CD4-positive, alpha-beta T cell treated with Interferon alpha-2 for 1 hour (primary cell): ENCODE measurements at regions not wholly inside any gene's neighbourhood (a gene's known extent, or its start where the extent isn't known, plus 50 kb on each side); places are given as distances from the start of the nearest gene placed in this dataset.
"Not testable (repeated sequence)": the region's sequence is repeated elsewhere in the genome, so short reads cannot be mapped to it uniquely, and the experiment has no call there.

Source experiments
- DNase-seq, 2 donors: peaks; one replicate each; pipeline ENCODE4 v3.0.0-alpha.2; 2020 to 2022

- DNase-seq: no peak
These were observed 599.0 kb upstream of the TPK1 start for GRCh38 chr7:145434811-145435210.

GRCh38 chr7:145431834-145432233 is 596.0 kb upstream of the TPK1 start:
- no peak for DNase-seq

- not testable (repeated sequence) for DNase-seq
These were observed 582.6 kb upstream of the TPK1 start for GRCh38 chr7:145418481-145418880.

GRCh38 chr7:145411066-145411465 is 575.2 kb upstream of the TPK1 start:
- DNase-seq: no peak

- no peak for DNase-seq
These were observed 562.9 kb upstream of the TPK1 start for GRCh38 chr7:145398758-145399157.

- DNase-seq: no peak
These were observed 558.3 kb upstream of the TPK1 start for GRCh38 chr7:145394126-145394525.

GRCh38 chr7:145382762-145383161 is 546.9 kb upstream of the TPK1 start:
- no peak for DNase-seq

GRCh38 chr7:145378197-145378596 is 542.3 kb upstream of the TPK1 start:
- no peak for DNase-seq

- DNase-seq: no peak
These were observed 524.8 kb upstream of the TPK1 start for GRCh38 chr7:145360511-145361100.

GRCh38 chr7:145350334-145350733 is 514.5 kb upstream of the TPK1 start:
- DNase-seq: no peak

GRCh38 chr7:145349452-145349851 is 513.6 kb upstream of the TPK1 start:
- DNase-seq: not testable (repeated sequence)

- DNase-seq: no peak
These were observed 511.4 kb upstream of the TPK1 start for GRCh38 chr7:145347271-145347670.

- DNase-seq: no peak
These were observed 503.5 kb upstream of the TPK1 start for GRCh38 chr7:145339319-145339718.

- no peak for DNase-seq
These were observed 495.7 kb upstream of the TPK1 start for GRCh38 chr7:145331522-145331921.

- DNase-seq: no peak
These were observed 495.2 kb upstream of the TPK1 start for GRCh38 chr7:145331076-145331475.

GRCh38 chr7:145327646-145328045 is 491.8 kb upstream of the TPK1 start:
- DNase-seq: no peak

- DNase-seq: no peak
These were observed 488.2 kb upstream of the TPK1 start for GRCh38 chr7:145324081-145324480.

- DNase-seq: no peak
These were observed 477.7 kb upstream of the TPK1 start for GRCh38 chr7:145313551-145313950.

GRCh38 chr7:145293754-145294153 is 457.9 kb upstream of the TPK1 start:
- DNase-seq: no peak

- no peak for DNase-seq
These were observed 457.4 kb upstream of the TPK1 start for GRCh38 chr7:145293228-145293701.

- DNase-seq: no peak
These were observed 453.5 kb upstream of the TPK1 start for GRCh38 chr7:145289384-145289783.

- DNase-seq: no peak
These were observed 440.3 kb upstream of the TPK1 start for GRCh38 chr7:145276118-145276517.

GRCh38 chr7:145269418-145270161 is 433.7 kb upstream of the TPK1 start:
- no peak for DNase-seq

GRCh38 chr7:145265180-145265579 is 429.3 kb upstream of the TPK1 start:
- no peak for DNase-seq

GRCh38 chr7:145263886-145264285 is 428.0 kb upstream of the TPK1 start:
- DNase-seq: no peak
